ENCODE measurements at regions not wholly inside any gene's neighbourhood (a gene's known extent, or its start where the extent isn't known, plus 50 kb on each side); places are given as distances from the start of the nearest gene placed in this dataset.

- FAIRE-seq = no peak
These were observed 66.0 kb upstream of the CDH4 start for GRCh38 chr20:61185841-61186601.

GRCh38 chr20:61186771-61187472 is 65.1 kb upstream of the CDH4 start:
- FAIRE-seq = no peak

GRCh38 chr20:61189534-61189933 is 62.5 kb upstream of the CDH4 start:
- FAIRE-seq = no peak

GRCh38 chr20:61191096-61191495 is 61.0 kb upstream of the CDH4 start:
- FAIRE-seq = no peak

GRCh38 chr20:61192337-61192950 is 59.6 kb upstream of the CDH4 start:
- FAIRE-seq = no peak

- no peak for FAIRE-seq
These were observed 58.9 kb upstream of the CDH4 start for GRCh38 chr20:61193164-61193563.
